H1 (cell line): ENCODE measurements at regions not wholly inside any gene's neighbourhood (a gene's known extent, or its start where the extent isn't known, plus 50 kb on each side); places are given as distances from the start of the nearest gene placed in this dataset.
"Not testable (repeated sequence)": the region's sequence is repeated elsewhere in the genome, so short reads cannot be mapped to it uniquely, and the experiment has no call there.

Experiments used
- CTCF ChIA-PET: fragments of 300-600 bp; sonication (Branson Sonifier 250); formaldehyde crosslinking; loops from one replicate; lab custom pipeline; 2021; ENCODE audit not compliant: partially characterized antibody; lab: Charles Lee
- POLR2A ChIA-PET: fragments of 300-600 bp; sonication (Branson Sonifier 250); formaldehyde crosslinking; loops from one replicate; lab custom pipeline; 2021; ENCODE audit warnings: inconsistent platforms; ENCODE audit not compliant: partially characterized antibody; lab: Charles Lee
- DNase-seq, 2 experiments: peaks; one replicate each; pipeline versions ENCODE4 v3.0.0 to v3.0.0-alpha.2; 2010 to 2022; ENCODE audit warnings: low spot score in 2 of 2, low read depth in 1 of 2, mixed read lengths in 1 of 2
- FAIRE-seq: peaks from 2 replicates; lab custom pipeline; 2011; peaks lifted over from hg19 to GRCh38; lab: Jason Lieb, UNC
- H2AFZ ChIP-seq: 2 replicates; pipeline ENCODE4 v1.8.1; 2012; ENCODE audit warnings: low read length, inconsistent platforms
- H2AK5ac ChIP-seq: 2 replicates; pipeline ENCODE4 v1.6.1; 2013; ENCODE audit warnings: low read depth, low read length
- H2BK120ac ChIP-seq: replicated peaks from 2 replicates; pipeline ENCODE3; 2013; ENCODE audit warnings: low read depth, low read length, inconsistent platforms
- H2BK12ac ChIP-seq: 2 replicates; pipeline ENCODE4 v1.6.1; 2013; ENCODE audit warnings: low read depth, low read length
- H2BK15ac ChIP-seq: 2 replicates; pipeline ENCODE4 v1.6.1; 2013; ENCODE audit warnings: low read length
- H2BK20ac ChIP-seq: 2 replicates; pipeline ENCODE4 v1.6.1; 2013; ENCODE audit warnings: low read length
- H2BK5ac ChIP-seq: 2 replicates; pipeline ENCODE4 v1.6.1; 2013; ENCODE audit warnings: low read depth, low read length
- H3K14ac ChIP-seq: 2 replicates; pipeline ENCODE4 v1.6.1; 2013; ENCODE audit warnings: inconsistent platforms; ENCODE audit not compliant: insufficient read length
- H3K18ac ChIP-seq: 2 replicates; pipeline ENCODE4 v1.6.1; 2013; ENCODE audit warnings: low read length; ENCODE audit errors: extremely low read depth
- H3K23ac ChIP-seq: 2 replicates; pipeline ENCODE4 v1.6.1; 2013; ENCODE audit warnings: inconsistent platforms; ENCODE audit not compliant: insufficient read length
- H3K23me2 ChIP-seq: 2 replicates; pipeline ENCODE4 v1.6.1; 2013; ENCODE audit warnings: low read depth, low read length
- H3K27ac ChIP-seq: 2 replicates; pipeline ENCODE4 v1.6.1; 2011; ENCODE audit warnings: low read depth, low read length, inconsistent platforms
- H3K27me3 ChIP-seq, 4 experiments: replicated peaks in 1 of 4; 1 replicate in 1 of 4; 2 replicates in 3 of 4; pipeline versions ENCODE4 v1.6.1 to v1.8.1; 2011 to 2013; ENCODE audit warnings: low read length in 3 of 4, mild to moderate bottlenecking in 3 of 4, inconsistent platforms in 2 of 4, mixed read lengths in 2 of 4, moderate library complexity in 1 of 4; ENCODE audit not compliant: control insufficient read depth in 3 of 4, insufficient read depth in 3 of 4; ENCODE audit errors: extremely low read depth in 1 of 4
- H3K36me3 ChIP-seq, 4 experiments: 2 replicates each; pipeline versions ENCODE4 v1.6.1 to v1.8.1; 2011 to 2013; ENCODE audit warnings: mild to moderate bottlenecking in 4 of 4, low read length in 3 of 4, moderate library complexity in 2 of 4, control low read depth in 1 of 4, inconsistent platforms in 1 of 4; ENCODE audit not compliant: insufficient read depth in 4 of 4, control insufficient read depth in 2 of 4
- H3K4ac ChIP-seq: replicated peaks from 2 replicates; pipeline ENCODE3; 2013; ENCODE audit warnings: low read length, low read depth, mixed read lengths, inconsistent platforms; ENCODE audit not compliant: insufficient read length
- H3K4me1 ChIP-seq, 4 experiments: replicated peaks in 1 of 4; 1 replicate in 1 of 4; 2 replicates in 3 of 4; pipeline versions ENCODE4 v1.6.1 to v1.8.1; 2011 to 2013; ENCODE audit warnings: low read length in 3 of 4, inconsistent platforms in 2 of 4, mixed read lengths in 1 of 4; ENCODE audit not compliant: insufficient read depth in 4 of 4, control insufficient read depth in 3 of 4
- H3K4me2 ChIP-seq, 2 experiments: 2 replicates each; pipeline versions ENCODE4 v1.6.1 to v1.8.1; 2011 to 2013; ENCODE audit warnings: low read depth in 2 of 2, low read length in 2 of 2, control low read depth in 1 of 2, inconsistent platforms in 1 of 2, mild to moderate bottlenecking in 1 of 2; ENCODE audit not compliant: insufficient read depth in 1 of 2
- H3K4me3 ChIP-seq, 4 experiments: fragments of 200-600, 300-600 bp in 1 of 4; sonication (generic), shearing (Covaris generic), sonication (Bioruptor Twin) in 1 of 4; 2 replicates each; pipeline versions ENCODE4 v1.5.1 to v1.8.1; 2011 to 2016; ENCODE audit warnings: low read length in 4 of 4, low read depth in 3 of 4, control low read depth in 2 of 4, inconsistent platforms in 2 of 4, mild to moderate bottlenecking in 2 of 4, mixed read lengths in 1 of 4, moderate library complexity in 1 of 4; ENCODE audit not compliant: insufficient read depth in 2 of 4; ENCODE audit errors: extremely low read depth in 1 of 4
- H3K56ac ChIP-seq: replicated peaks from 2 replicates; pipeline ENCODE3; 2013; ENCODE audit warnings: low read depth, mild to moderate bottlenecking, mixed read lengths, low read length, inconsistent platforms; ENCODE audit not compliant: insufficient read length
- H3K79me1 ChIP-seq: 2 replicates; pipeline ENCODE4 v1.6.1; 2013; ENCODE audit warnings: low read depth, low read length, control low read depth
- H3K79me2 ChIP-seq, 2 experiments: 2 replicates each; pipeline versions ENCODE4 v1.6.1 to v1.8.1; 2012 to 2013; ENCODE audit warnings: low read length in 2 of 2, mild to moderate bottlenecking in 2 of 2, inconsistent platforms in 1 of 2; ENCODE audit not compliant: insufficient read depth in 2 of 2, control insufficient read depth in 1 of 2
- H3K9ac ChIP-seq, 4 experiments: replicated peaks in 1 of 4; 1 replicate in 1 of 4; 2 replicates in 3 of 4; pipeline versions ENCODE4 v1.6.1 to v1.8.1; 2011 to 2013; ENCODE audit warnings: low read depth in 3 of 4, low read length in 3 of 4, control low read depth in 2 of 4, mild to moderate bottlenecking in 2 of 4, moderate library complexity in 2 of 4, inconsistent platforms in 1 of 4; ENCODE audit errors: extremely low read depth in 1 of 4
- H3K9me3 ChIP-seq, 2 experiments: 2 replicates each; pipeline versions ENCODE4 v1.6.1 to v1.8.1; 2012 to 2013; ENCODE audit warnings: mild to moderate bottlenecking in 2 of 2, moderate library complexity in 2 of 2, control low read depth in 1 of 2, inconsistent platforms in 1 of 2, low read depth in 1 of 2, low read length in 1 of 2, mixed read lengths in 1 of 2; ENCODE audit not compliant: insufficient read depth in 2 of 2
- H4K20me1 ChIP-seq, 2 experiments: replicated peaks in 1 of 2; 2 replicates each; pipeline versions ENCODE3 to v1.8.1; 2011 to 2013; ENCODE audit warnings: inconsistent platforms in 2 of 2, low read length in 2 of 2, mild to moderate bottlenecking in 1 of 2; ENCODE audit not compliant: insufficient read depth in 2 of 2, control insufficient read depth in 1 of 2
- H4K5ac ChIP-seq: 2 replicates; pipeline ENCODE4 v1.6.1; 2013; ENCODE audit warnings: low read length, low read depth, mixed read lengths, inconsistent platforms; ENCODE audit not compliant: insufficient read length
- H4K8ac ChIP-seq: 2 replicates; pipeline ENCODE4 v1.8.0; 2013; ENCODE audit warnings: mild to moderate bottlenecking, moderate library complexity, low read length, inconsistent platforms; ENCODE audit not compliant: insufficient read depth; ENCODE audit errors: extremely low read depth
- H4K91ac ChIP-seq: replicated peaks from 2 replicates; pipeline ENCODE3; 2013; ENCODE audit warnings: low read length, mixed read lengths, inconsistent platforms; ENCODE audit not compliant: insufficient read length
- TEAD4 ChIP-seq: IDR thresholded peaks from 2 replicates; pipeline ENCODE4 v1.6.1; 2012; ENCODE audit warnings: low read depth, low read length, inconsistent platforms, mixed read lengths
- WGBS, 2 experiments: shearing (Covaris generic) in 1 of 2; methylation state at CpG; one replicate each; pipeline versions ENCODE4 v1.1.6 to v1.1.7; 2013 to 2015; ENCODE audit warnings: low lambda C conversion rate in 2 of 2, mixed read lengths in 2 of 2, inconsistent platforms in 1 of 2, low coverage in 1 of 2, missing lambda C conversion rate in 1 of 2; ENCODE audit not compliant: insufficient replicate concordance in 2 of 2, insufficient coverage in 1 of 2, insufficient read length in 1 of 2; ENCODE audit errors: extremely low coverage in 1 of 2, missing lambda C conversion rate in 1 of 2; 5-methylcytosine and 5-hydroxymethylcytosine counted together

DNA sequence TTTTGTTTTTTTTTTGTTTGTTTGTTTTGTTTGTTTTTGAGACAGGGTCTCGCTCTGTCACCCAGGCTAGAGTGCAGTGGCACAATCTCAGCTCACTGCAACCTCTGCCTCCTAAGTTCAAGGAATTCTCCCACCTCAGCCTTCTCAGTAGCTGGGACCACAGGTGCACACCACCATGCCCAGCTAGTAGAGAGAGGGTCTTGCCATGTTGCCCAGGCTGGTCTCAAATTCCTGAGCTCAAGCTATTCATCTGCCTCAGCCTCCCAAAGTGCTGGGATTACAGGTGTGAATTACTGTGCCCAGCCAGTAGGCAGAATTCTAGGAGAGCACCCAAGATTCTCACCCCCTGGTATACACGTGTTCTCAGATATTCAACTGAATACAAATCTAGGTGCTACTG lies 139.6 kb upstream of the RAPGEF2 start:
- H3K79me2 ChIP-seq, H3K4me1 ChIP-seq, H3K9me3 ChIP-seq, H2AK5ac ChIP-seq, H3K18ac ChIP-seq, H3K23me2 ChIP-seq, H3K4me2 ChIP-seq, H3K23ac ChIP-seq, H4K8ac ChIP-seq, H3K27me3 ChIP-seq, H2AFZ ChIP-seq, H3K9ac ChIP-seq, H3K56ac ChIP-seq, H2BK15ac ChIP-seq, H3K36me3 ChIP-seq, H3K27ac ChIP-seq, H3K14ac ChIP-seq, DNase-seq, H4K5ac ChIP-seq, H2BK5ac ChIP-seq, H4K91ac ChIP-seq, H3K4me3 ChIP-seq, H4K20me1 ChIP-seq, H2BK20ac ChIP-seq, H3K79me1 ChIP-seq, FAIRE-seq, POLR2A ChIA-PET, H2BK120ac ChIP-seq, H3K4ac ChIP-seq, H2BK12ac ChIP-seq: not testable (repeated sequence)
- WGBS, 2 experiments = 89% methylated on average over 2 of the region's 2 CpGs; no CpG with 5 or more reads in 1 of the 2 experiments
- CTCF ChIA-PET = interaction anchor here (0.9 to 1.1 kb wide), 2 partner anchors 145 to 229 kb away, joined by 3 read pairs; no protein-coding TSS in a partner anchor
- 0 out of 2 replicates have a peak, but pooled peaks have one; percentile 30 for TF ChIP-seq TEAD4
